Uterus (tissue), 3 donors: ENCODE measurements at regions not wholly inside any gene's neighbourhood (a gene's known extent, or its start where the extent isn't known, plus 50 kb on each side); places are given as distances from the start of the nearest gene placed in this dataset.
"Not testable (repeated sequence)": the region's sequence is repeated elsewhere in the genome, so short reads cannot be mapped to it uniquely, and the experiment has no call there.

Experiments used
- DNase-seq, 2 donors: peaks; one replicate each; pipeline ENCODE4 v3.0.0-alpha.2; 2019 to 2020
- H3K27ac ChIP-seq, 2 donors: fragments of 200-600 bp; sonication (generic); 1 replicate in 1 of 2; 2 replicates in 1 of 2; pipeline ENCODE4 v1.5.1; 2016 to 2018
- H3K27me3 ChIP-seq, 2 donors: fragments of 200-600 bp; sonication (generic); one replicate each; pipeline ENCODE4 v1.5.1; 2018 to 2019; ENCODE audit warnings: control low read depth in 1 of 2
- H3K36me3 ChIP-seq, 2 donors: fragments of 200-600 bp; sonication (generic); one replicate each; pipeline ENCODE4 v1.5.1; 2019; ENCODE audit warnings: control low read depth in 1 of 2
- H3K4me1 ChIP-seq, 2 donors: fragments of 200-600 bp; sonication (generic); one replicate each; pipeline ENCODE4 v1.5.1; 2018 to 2019; ENCODE audit warnings: control low read depth in 1 of 2
- H3K4me3 ChIP-seq, 2 donors: fragments of 200-600 bp; sonication (generic); 1 replicate in 1 of 2; 2 replicates in 1 of 2; pipeline ENCODE4 v1.5.1; 2018 to 2019; ENCODE audit warnings: mild to moderate bottlenecking in 1 of 2
- H3K9me3 ChIP-seq, 2 donors: fragments of 200-600 bp; sonication (generic); one replicate each; pipeline ENCODE4 v1.5.1; 2019; ENCODE audit warnings: control low read depth in 1 of 2
- POLR2A ChIP-seq, 2 donors: fragments of 450-650 bp; IDR thresholded peaks; one replicate each; pipeline ENCODE4 v1.6.1; 2016; ENCODE audit warnings: antibody characterized with exemption in 2 of 2, mild to moderate bottlenecking in 1 of 2, moderate library complexity in 1 of 2
- intact Hi-C: fragments of 100-400 bp; cut with DNase I; formaldehyde crosslinking; loops from one replicate; pipeline ENCODE4 v1.15.1; 2023; ENCODE audit warnings: low total_unique reads
- TF ChIP-seq, protein P1 (sequence below), 4 experiments: fragments of 200-600 bp in 2 of 4; fragments of 450-650 bp in 2 of 4; sonication (generic) in 2 of 4; IDR thresholded peaks; one replicate each; pipeline ENCODE4 v1.5.1; 2016 to 2019; ENCODE audit warnings: antibody characterized with exemption in 4 of 4, mild to moderate bottlenecking in 2 of 4, moderate library complexity in 1 of 4
- donor health status: DM: yes; HTN: yes; CAD: no.

DNA sequence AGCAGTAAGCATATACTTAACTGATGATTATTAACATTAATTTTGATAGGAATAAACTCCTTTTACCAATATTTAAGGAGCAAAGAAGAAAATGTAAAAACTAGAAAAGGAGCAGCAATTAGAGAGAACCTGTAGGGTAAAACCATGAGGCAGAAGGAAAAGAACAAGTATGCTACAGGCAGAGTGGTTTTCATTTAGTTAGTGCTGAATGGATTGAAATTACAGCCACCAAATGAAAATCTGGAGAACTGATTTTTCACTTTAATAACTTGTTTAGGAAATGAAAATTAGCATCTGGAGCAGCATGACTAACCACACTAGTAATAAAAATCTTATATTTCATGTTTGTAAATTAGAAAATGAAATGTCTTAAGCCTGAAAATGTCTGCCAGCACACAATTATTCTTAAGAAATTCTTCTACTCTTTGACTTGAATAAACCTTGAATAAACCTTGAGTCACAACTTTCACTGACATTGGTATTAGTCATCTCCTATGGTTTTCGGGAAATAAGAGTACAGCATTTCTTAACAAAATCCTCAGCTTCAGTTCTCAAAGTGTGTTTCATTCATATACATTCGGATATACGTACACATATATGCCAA lies 1504.9 kb upstream of the C9orf72 start:
- Histone ChIP-seq H3K9me3 (no peaks in the 10 kb centered on the region), H3K4me1 (no peaks in the 10 kb centered on the region), H3K27ac (no peak overlapping the region), H3K27me3 (no peaks in the 10 kb centered on the region), H3K36me3 (no peaks in the 10 kb centered on the region), H3K4me3 (no peak overlapping the region)
- intact Hi-C loops = no loop called here
- DNase-seq = no peak
- TF ChIP-seq POLR2A (IDR thresholded peaks at IDR 0.05) = no peak
- TF ChIP-seq, protein P1, sequence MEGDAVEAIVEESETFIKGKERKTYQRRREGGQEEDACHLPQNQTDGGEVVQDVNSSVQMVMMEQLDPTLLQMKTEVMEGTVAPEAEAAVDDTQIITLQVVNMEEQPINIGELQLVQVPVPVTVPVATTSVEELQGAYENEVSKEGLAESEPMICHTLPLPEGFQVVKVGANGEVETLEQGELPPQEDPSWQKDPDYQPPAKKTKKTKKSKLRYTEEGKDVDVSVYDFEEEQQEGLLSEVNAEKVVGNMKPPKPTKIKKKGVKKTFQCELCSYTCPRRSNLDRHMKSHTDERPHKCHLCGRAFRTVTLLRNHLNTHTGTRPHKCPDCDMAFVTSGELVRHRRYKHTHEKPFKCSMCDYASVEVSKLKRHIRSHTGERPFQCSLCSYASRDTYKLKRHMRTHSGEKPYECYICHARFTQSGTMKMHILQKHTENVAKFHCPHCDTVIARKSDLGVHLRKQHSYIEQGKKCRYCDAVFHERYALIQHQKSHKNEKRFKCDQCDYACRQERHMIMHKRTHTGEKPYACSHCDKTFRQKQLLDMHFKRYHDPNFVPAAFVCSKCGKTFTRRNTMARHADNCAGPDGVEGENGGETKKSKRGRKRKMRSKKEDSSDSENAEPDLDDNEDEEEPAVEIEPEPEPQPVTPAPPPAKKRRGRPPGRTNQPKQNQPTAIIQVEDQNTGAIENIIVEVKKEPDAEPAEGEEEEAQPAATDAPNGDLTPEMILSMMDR (IDR thresholded peaks at IDR 0.05) = no peak

DNA sequence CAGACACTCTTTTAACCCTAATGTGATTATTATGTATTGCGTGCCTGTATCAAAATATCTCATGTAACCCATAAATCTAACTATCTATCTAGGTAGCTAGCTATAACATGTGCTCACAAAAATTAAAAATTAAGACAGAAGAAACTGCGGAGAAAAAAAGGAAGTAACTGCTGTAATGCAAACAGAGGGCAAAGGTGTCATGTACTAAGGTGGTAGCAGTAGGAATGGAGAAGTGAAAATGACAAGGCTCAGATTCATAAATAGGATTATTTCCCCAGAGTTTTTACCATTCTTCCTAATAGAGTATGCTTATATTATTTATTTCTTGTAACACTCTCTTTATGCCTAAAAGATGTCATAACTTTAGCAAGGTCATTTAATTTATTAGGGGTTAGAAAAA lies 1527.5 kb upstream of the C9orf72 start:
- Histone ChIP-seq H3K36me3 (no peaks in the 10 kb centered on the region), H3K4me3 (no peak overlapping the region), H3K27ac (no peak overlapping the region), H3K4me1 (no peaks in the 10 kb centered on the region), H3K27me3 (no peaks in the 10 kb centered on the region), H3K9me3 (no peaks in the 10 kb centered on the region)
- intact Hi-C loops = no loop called here
- DNase-seq = no peak
- TF ChIP-seq, protein P1 (IDR thresholded peaks at IDR 0.05) = no peak
- no peak for TF ChIP-seq POLR2A (IDR thresholded peaks at IDR 0.05)

DNA sequence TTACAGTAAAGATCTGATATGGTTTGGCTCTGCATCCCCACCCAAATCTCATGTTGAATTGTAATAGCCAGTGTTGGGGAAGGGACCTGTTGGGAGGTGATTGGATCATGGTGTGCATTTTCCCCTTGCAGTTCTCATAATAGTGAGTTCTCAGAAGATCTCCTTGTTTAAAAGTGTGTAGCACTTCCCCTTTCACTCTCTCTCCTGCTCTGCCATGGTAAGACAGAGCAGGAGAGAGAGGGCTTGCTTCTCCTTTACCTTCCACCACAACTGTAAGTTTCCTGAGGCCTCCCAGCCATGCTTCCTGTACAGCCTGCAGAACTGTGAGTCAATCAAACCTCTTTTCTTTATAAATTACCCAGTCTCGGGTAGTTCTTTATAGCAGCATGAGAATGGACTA lies 1530.9 kb upstream of the C9orf72 start:
- DNase-seq, H3K27ac ChIP-seq, H3K9me3 ChIP-seq, H3K36me3 ChIP-seq, intact Hi-C loops, H3K4me3 ChIP-seq, H3K4me1 ChIP-seq, H3K27me3 ChIP-seq: not testable (repeated sequence)

DNA sequence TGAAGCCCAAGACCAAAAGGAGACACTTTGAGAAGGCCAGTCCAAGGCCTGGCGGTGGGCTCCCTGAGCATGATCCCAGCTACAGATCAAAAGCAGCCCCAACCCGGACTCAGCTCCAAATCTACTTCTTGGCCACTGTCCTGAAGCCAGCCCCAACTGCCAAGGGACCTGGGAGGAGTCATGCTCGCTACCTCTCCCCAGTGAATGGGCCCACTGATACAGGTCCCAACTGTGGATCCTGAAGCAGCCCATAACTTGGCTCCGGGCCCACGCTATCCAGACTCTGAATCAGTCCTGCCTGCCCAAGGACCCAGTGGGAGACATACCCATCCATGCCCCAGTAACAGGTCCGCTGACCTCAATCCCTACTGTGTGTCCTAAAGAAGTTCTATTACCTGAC lies 1545.3 kb upstream of the C9orf72 start:
- peak in 1 of 2 donors; percentile 11 for DNase-seq
- H3K36me3 ChIP-seq = no peaks in the 10 kb centered on the region

DNA sequence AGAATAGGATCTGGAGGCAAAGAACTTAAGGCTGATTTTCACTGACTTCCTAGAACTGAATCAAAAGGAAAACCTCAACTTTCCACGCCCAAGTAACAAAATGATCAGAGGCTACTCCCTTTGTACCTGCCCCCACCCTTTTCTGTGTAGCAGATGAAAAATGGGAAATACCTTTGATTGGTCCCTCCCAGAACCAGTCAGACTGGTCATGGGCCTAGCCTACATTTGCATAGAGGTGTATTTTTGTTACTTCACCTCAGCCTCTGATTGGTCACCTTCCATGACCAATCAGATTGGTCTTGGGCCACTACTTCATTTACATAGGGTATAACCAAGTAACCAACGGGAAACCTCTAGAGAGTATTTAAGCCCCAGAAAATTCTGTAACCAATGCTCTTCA lies 1553.5 kb upstream of the C9orf72 start:
- TF ChIP-seq POLR2A (IDR thresholded peaks at IDR 0.05) = no peak
- TF ChIP-seq, protein P1 (IDR thresholded peaks at IDR 0.05) = no peak
- intact Hi-C loops = no loop called here
- DNase-seq = no peak
- H3K36me3 ChIP-seq = no peaks in the 10 kb centered on the region
- H3K27ac ChIP-seq = no peak overlapping the region
- H3K27me3 ChIP-seq = no peaks in the 10 kb centered on the region
- H3K4me1 ChIP-seq = no peaks in the 10 kb centered on the region
- H3K9me3 ChIP-seq = no peaks in the 10 kb centered on the region
- H3K4me3 ChIP-seq = no peak overlapping the region

More for the DNA sequence above, 1545.3 kb upstream of the C9orf72 start:
- no peaks in the 10 kb centered on the region for H3K27me3 ChIP-seq
- no peaks in the 10 kb centered on the region for H3K9me3 ChIP-seq
- no peak overlapping the region for H3K4me3 ChIP-seq
- TF ChIP-seq POLR2A (IDR thresholded peaks at IDR 0.05) = no peak
- TF ChIP-seq, protein P1 (IDR thresholded peaks at IDR 0.05) = no peak
- intact Hi-C loops = no loop called here
- H3K27ac ChIP-seq = no peak overlapping the region
- H3K4me1 ChIP-seq = no peaks in the 10 kb centered on the region

DNA sequence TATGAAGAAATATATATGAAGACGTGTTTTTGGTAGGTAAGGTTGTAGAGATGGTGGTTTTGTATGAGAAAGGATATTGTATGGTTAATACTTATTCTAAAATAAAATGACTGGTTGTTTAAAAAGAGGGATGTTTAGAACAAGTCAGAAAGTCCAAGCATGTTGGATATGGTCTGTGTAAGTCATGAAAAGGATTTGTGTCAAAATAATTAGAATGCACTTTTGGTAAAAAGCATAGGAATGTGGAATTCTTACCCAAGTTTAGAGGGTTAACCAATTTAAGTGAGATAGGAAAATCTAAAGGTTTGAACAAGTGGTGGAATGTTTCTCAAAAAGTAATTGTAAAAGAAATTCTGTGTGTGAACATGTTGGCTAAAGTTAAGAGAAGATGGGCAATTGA lies 1556.5 kb upstream of the C9orf72 start:
- H3K27ac ChIP-seq = no peak overlapping the region
- intact Hi-C loops = no loop called here
- no peaks in the 10 kb centered on the region for H3K36me3 ChIP-seq
- no peak for TF ChIP-seq POLR2A (IDR thresholded peaks at IDR 0.05)
- TF ChIP-seq, protein P1 (IDR thresholded peaks at IDR 0.05) = no peak
- no peak overlapping the region for H3K4me3 ChIP-seq
- H3K27me3 ChIP-seq = no peaks in the 10 kb centered on the region
- DNase-seq = no peak
- H3K4me1 ChIP-seq = no peaks in the 10 kb centered on the region
- no peaks in the 10 kb centered on the region for H3K9me3 ChIP-seq
